ENCODE measurements at regions not wholly inside any gene's neighbourhood (a gene's known extent, or its start where the extent isn't known, plus 50 kb on each side); places are given as distances from the start of the nearest gene placed in this dataset.

GRCh38 chr4:123564758-123565346 is 168.3 kb downstream of the SPRY1 start:
- DNase-seq (ENCODE audit: low read depth): peak; percentile 64

DNA sequence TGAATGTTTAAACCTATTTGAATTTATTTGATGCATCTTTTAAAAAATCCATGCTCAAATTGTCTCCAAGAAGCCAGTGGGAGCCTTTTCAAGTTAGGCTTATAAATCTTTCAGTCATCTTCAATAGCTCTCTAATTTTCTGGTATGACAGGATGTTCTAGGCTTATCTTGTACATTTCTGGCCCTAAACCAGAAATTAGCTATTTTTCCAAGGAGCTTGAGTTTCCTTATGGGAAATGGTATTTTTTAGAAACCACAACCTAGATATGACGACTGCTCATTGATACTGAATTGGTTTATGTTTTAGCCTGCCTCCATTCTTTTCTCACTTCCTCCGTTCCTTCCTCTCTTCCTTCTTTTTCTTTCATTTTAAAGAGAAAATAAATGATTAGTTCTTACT is 172.3 kb downstream of the SPRY1 start:
- DNase-seq (ENCODE audit: low read depth): no peak

DNA sequence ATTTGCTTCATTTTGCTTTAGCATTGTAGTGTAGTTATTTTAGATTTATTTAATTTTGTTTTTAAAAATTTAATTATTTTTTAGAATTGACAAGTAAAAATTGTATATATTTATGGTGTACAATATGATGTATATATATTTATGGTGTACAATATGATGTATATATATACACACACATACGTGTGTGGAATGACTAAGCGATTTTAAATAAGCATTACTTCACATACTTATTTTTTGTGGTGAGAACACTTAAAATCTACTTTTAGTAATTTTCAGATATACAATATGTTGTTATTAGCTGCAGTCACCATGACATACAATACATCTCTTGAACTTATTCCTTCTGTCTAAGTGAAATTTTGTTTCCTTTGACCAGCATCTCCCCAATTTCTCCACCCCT is 172.9 kb downstream of the SPRY1 start:
- DNase-seq (ENCODE audit: low read depth): no peak

- no peak for DNase-seq (ENCODE audit: low read depth)
Observed at GRCh38 chr4:123573866-123574508, 177.4 kb downstream of the SPRY1 start.

GRCh38 chr4:123575291-123575690 is 178.7 kb downstream of the SPRY1 start:
- no peak for DNase-seq (ENCODE audit: low read depth)

- DNase-seq (ENCODE audit: low read depth): no peak
Observed at GRCh38 chr4:123577225-123577906, 180.8 kb downstream of the SPRY1 start.

DNA sequence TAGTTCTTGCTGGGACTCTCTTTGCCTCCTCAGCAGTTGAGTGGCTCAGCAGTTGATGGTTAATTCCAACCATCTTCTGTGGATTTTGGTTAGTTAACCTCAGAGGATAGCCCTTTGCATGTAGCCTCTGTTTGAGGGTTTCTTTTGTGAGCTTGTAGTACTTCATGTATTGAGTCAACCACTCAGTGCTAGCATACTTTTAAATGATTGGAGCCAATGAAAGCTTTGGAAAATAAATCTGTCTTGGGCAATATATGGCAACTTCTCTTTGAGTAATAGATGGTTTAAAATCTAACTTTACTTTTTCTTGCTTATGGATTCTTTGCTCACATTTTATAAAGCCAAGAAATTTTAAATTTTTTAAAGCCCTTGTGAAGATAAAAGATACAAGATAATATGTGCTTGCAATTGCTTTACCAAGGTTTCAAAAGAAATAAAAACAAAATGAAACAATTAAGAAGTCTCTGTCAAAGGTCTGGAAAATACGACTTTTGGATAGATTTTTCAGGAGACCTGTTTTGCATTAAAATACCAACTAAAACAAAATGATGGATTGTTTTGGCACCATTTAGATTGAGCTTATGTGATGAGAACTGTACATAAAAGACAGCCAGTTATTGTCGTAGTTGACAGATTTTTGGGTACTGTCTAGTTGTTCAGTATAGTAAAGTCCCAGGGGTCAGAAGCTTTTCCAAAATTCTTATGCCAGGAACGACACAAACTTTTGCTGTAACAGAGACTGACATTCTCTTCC is 181.9 kb downstream of the SPRY1 start:
- DNase-seq (ENCODE audit: low read depth): no peak

GRCh38 chr4:123579961-123580360 is 183.4 kb downstream of the SPRY1 start:
- no peak for DNase-seq (ENCODE audit: low read depth)

DNA sequence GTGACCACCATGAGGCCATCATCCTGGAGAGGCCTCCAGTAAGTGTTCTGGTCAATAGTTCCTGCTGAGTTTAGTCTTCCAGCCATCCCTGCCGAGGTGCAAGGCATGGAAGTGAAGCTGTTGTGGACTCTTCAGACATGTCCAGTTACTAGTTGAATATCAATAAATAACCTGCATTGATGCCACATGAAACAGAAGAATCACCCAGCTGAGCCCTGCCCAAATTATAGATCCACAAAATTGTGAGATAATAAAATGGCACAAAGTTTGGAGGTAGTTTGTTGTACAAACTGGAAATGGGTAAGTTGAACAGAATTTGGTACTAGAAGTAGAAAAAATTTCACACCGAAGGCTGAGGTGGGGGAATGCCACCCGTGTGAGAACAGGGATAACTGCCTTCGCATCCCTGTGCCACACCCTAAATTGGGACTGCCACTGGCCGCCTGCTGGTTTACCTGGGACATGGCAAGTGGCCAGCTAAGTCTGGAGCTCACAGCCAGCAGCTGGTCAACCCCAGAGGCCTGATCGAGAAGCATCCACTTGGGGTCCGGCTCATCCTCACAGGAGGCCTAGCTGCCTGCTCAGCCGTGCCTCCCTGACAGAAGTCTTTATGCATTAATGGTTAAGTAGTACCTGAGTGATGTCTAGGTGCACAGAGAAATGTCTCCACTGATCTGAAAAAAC is 184.5 kb downstream of the SPRY1 start:
- no peak for DNase-seq (ENCODE audit: low read depth)

- no peak for DNase-seq (ENCODE audit: low read depth)
Observed at GRCh38 chr4:123581802-123582201, 185.2 kb downstream of the SPRY1 start.

DNA sequence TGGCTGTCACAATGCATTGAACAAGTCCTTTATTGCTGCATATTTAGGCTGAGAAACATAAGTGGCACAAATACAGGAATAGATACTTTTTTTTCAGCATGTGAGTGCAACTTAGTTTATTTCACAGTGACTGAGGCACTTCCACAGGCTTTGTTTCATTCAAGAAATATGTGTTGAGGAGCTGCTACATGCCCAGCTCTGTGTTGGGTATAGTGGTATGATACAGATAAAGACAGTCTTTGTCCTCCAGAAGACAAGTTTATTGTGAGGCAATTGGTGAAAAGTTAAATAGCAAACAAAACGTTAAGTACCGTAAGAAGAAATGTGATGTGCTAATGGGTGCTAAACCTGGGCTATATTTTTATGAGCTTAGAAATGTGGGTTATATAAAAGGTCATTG is 186.4 kb downstream of the SPRY1 start:
- no peak for DNase-seq (ENCODE audit: low read depth)

DNA sequence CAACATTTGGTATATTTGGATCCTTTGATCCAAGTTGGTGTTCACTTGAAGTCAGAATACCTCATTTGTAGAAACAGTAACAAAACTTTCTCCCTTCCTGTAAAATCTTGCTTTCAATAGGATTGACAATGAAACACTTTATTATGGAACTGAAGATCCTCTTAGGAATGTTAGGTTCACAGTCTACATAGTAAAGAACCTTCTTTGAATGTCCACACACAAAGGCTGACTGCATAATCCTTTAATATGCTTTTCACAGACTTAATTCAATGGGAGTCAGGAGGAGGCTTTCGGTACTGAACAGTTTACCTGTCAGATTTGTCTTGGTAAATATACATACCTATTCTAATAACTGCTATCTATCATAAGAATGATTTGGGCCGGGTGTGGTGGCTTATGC is 188.5 kb downstream of the SPRY1 start:
- DNase-seq (ENCODE audit: low read depth): no peak

DNA sequence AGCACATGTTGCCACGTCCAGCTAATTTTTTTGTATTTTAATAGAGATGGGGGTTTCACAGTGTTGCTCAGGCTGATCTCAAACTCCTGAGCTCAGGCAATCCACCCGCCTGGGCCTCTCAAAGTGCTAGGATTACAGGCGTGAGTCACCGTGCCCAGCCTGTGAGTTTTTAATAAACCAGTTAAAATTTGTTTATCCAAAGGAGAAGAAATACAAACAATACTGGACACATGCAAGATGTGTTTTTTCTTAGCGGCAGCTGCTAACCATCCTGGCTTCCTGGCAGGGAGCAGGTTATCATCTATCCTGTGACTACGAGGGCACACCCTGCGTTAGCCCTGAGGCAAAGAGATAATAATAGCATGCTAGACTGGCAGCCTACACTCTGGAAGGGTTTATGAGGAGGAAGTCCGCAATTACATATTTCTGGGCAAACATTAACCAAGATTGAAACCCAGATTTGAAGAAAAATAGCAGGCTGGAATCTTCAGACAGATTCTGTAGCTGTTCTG is 191.4 kb downstream of the SPRY1 start:
- DNase-seq (ENCODE audit: low read depth): peak; percentile 41

DNA sequence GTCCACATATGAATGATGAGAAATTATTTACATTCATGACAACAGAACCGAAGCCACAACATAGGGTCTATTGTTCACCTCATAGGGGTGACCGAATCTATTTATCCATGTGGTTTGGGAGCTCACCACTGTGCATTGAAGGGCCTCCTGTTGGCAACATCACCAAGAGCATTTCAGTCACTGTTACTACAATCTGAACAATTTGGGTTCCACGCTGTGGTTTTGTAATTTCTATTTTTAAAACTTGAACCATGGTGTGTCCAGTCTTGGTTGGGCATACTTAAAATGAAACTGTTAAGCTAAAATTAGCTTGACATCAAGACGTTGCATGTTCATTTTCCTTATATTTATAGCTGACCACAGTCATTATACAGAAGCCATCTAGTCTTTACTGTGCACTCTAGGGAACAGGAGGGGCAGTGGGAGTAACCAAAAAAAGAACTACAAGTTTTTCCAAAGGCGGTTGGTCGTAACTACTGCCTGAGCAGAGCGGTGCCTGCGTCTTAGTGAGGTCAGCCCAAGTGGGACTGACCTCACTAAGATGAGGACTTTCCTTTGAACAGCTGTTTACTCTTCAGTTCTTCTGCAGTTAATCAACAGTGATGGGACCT is 192.1 kb downstream of the SPRY1 start:
- DNase-seq (ENCODE audit: low read depth): peak; percentile 69

- DNase-seq (ENCODE audit: low read depth): no peak
Observed at GRCh38 chr4:123589301-123589700, 192.7 kb downstream of the SPRY1 start.

- no peak for DNase-seq (ENCODE audit: low read depth)
Observed at GRCh38 chr4:123591875-123592274, 195.3 kb downstream of the SPRY1 start.

DNA sequence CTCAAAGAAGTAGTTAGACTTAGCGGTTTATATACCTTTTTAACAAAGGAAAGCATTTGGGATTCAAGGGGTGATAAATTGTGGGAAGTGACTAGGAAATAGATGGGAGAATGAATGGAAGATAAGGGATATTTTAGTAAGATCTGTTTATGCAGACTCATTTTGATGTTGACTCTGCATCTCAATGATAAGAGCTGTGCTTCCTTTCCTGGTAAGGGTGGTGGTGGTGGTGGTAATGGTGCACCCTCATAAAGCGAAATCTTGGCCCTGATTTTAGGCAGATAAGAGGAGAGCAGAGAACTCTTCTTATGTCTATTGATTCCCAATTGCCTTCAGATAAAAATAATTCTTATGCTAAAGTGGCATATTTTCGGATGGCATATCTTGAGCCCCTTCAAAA is 197.1 kb downstream of the SPRY1 start:
- no peak for DNase-seq (ENCODE audit: low read depth)

- DNase-seq (ENCODE audit: low read depth): no peak
Observed at GRCh38 chr4:123596805-123597204, 200.2 kb downstream of the SPRY1 start.

- peak; percentile 32 for DNase-seq (ENCODE audit: low read depth)
Observed at GRCh38 chr4:123597586-123597985, 201.0 kb downstream of the SPRY1 start.

DNA sequence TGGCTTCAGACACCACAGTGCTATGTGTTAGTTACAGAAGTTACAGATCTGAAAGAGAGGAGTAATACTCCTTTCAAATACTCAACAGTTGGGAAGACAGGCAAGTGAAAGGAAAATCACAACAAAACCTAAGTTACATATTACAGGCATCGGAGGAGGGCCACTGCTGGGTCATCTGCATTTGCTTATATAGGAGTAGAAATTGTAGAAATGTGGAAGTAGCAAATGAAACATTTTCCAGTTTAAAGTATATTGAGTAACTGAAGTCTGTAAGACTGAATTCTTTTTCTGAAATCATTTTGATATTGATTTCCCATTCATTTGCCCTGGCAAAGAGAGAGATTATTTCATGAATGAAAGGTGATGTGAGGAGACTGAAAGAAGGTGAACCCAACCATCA is 201.7 kb downstream of the SPRY1 start:
- DNase-seq (ENCODE audit: low read depth): no peak
